Neural cell (in vitro differentiated cells): ENCODE measurements at regions not wholly inside any gene's neighbourhood (a gene's known extent, or its start where the extent isn't known, plus 50 kb on each side); places are given as distances from the start of the nearest gene placed in this dataset.

Experiments used
- H2AFZ ChIP-seq: fragments of 200-600, 300-800 bp; sonication (generic), shearing (Covaris generic); 2 replicates; pipeline ENCODE4 v1.6.0; 2014; ENCODE audit warnings: low read depth, mild to moderate bottlenecking, antibody characterized with exemption, low read length, moderate library complexity
- H3F3A ChIP-seq: fragments of 200-600 bp; shearing (Covaris generic); 2 replicates; pipeline ENCODE4 v1.6.1; 2016; ENCODE audit warnings: mild to moderate bottlenecking, moderate library complexity, mixed read lengths, antibody characterized with exemption, low read length; ENCODE audit not compliant: insufficient read depth, poor library complexity, severe bottlenecking
- H3K27ac ChIP-seq: fragments of 200-600, 300-800 bp; sonication (generic), shearing (Covaris generic); 2 replicates; pipeline ENCODE4 v1.5.1; 2014; ENCODE audit warnings: mild to moderate bottlenecking, low read length, moderate library complexity
- H3K27me3 ChIP-seq: fragments of 300-800, 200-600 bp; sonication (generic), shearing (Covaris generic); 2 replicates; pipeline ENCODE4 v1.6.0; 2014; ENCODE audit warnings: mild to moderate bottlenecking, low read depth, low read length, moderate library complexity; ENCODE audit not compliant: insufficient read depth
- H3K36me3 ChIP-seq: fragments of 300-800, 200-600 bp; sonication (generic), shearing (Covaris generic); 2 replicates; pipeline ENCODE4 v1.5.1; 2014; ENCODE audit warnings: mild to moderate bottlenecking, antibody characterized with exemption, low read length, moderate library complexity; ENCODE audit not compliant: insufficient read depth
- H3K4me2 ChIP-seq: fragments of 300-800, 200-600 bp; sonication (generic), shearing (Covaris generic); 2 replicates; pipeline ENCODE4 v1.6.0; 2014; ENCODE audit warnings: mild to moderate bottlenecking, low read length
- H3K4me3 ChIP-seq: fragments of 300-800, 200-600 bp; sonication (generic), shearing (Covaris generic); 2 replicates; pipeline ENCODE4 v1.5.1; 2014; ENCODE audit warnings: mild to moderate bottlenecking, low read length, moderate library complexity
- H3K79me2 ChIP-seq: fragments of 200-600 bp; shearing (Covaris generic); replicated peaks from 2 replicates; pipeline ENCODE4 v1.6.0; 2014; ENCODE audit warnings: mild to moderate bottlenecking, low read length, moderate library complexity; ENCODE audit not compliant: insufficient read depth
- H3K9ac ChIP-seq: fragments of 300-800, 200-600 bp; sonication (generic), shearing (Covaris generic); 2 replicates; pipeline ENCODE4 v1.6.1; 2016; ENCODE audit warnings: mild to moderate bottlenecking, low read length, mixed read lengths
- H3K9me2 ChIP-seq: fragments of 200-600 bp; shearing (Covaris generic); 2 replicates; pipeline ENCODE4 v1.6.1; 2016; ENCODE audit warnings: mild to moderate bottlenecking, low read length, mixed read lengths; ENCODE audit not compliant: insufficient read depth
- H3K9me3 ChIP-seq: fragments of 200-600, 300-800 bp; sonication (generic), shearing (Covaris generic); 2 replicates; pipeline ENCODE4 v1.6.1; 2016; ENCODE audit warnings: mild to moderate bottlenecking, mixed run types, low read length, moderate library complexity, mixed read lengths
- H4K20me1 ChIP-seq: fragments of 200-600 bp; shearing (Covaris generic); 2 replicates; pipeline ENCODE4 v1.6.1; 2016; ENCODE audit warnings: mild to moderate bottlenecking, mixed run types; ENCODE audit not compliant: insufficient read depth
- CTCF ChIP-seq: fragments of 450-650 bp; IDR thresholded peaks from 2 replicates; pipeline ENCODE4 v1.5.1; 2014; ENCODE audit warnings: antibody characterized with exemption, mild to moderate bottlenecking, moderate library complexity; ENCODE audit not compliant: poor library complexity, severe bottlenecking
- EP300 ChIP-seq: fragments of 450-650 bp; conservative IDR thresholded peaks from 2 replicates; pipeline ENCODE4 v1.6.1; 2014; ENCODE audit warnings: antibody characterized with exemption, mild to moderate bottlenecking, moderate library complexity; ENCODE audit not compliant: poor library complexity, severe bottlenecking
- EZH2 ChIP-seq: fragments of 200-600, 300-800 bp; shearing (Covaris generic), sonication (generic); IDR thresholded peaks from 2 replicates; pipeline ENCODE4 v1.6.1; 2014; ENCODE audit warnings: antibody characterized with exemption, low read length, borderline replicate concordance, mild to moderate bottlenecking; ENCODE audit not compliant: insufficient read depth, poor library complexity, severe bottlenecking
- MXI1 ChIP-seq: fragments of 450-650 bp; conservative IDR thresholded peaks from 2 replicates; pipeline ENCODE4 v1.6.1; 2014; ENCODE audit warnings: antibody characterized with exemption, mild to moderate bottlenecking; ENCODE audit not compliant: poor library complexity, severe bottlenecking
- POLR2AphosphoS5 ChIP-seq: IDR thresholded peaks from 2 replicates; pipeline ENCODE4 v1.6.1; 2012
- RAD21 ChIP-seq: fragments of 450-650 bp; conservative IDR thresholded peaks from 2 replicates; pipeline ENCODE4 v1.6.1; 2014; ENCODE audit warnings: antibody characterized with exemption, mild to moderate bottlenecking, moderate library complexity
- REST ChIP-seq: IDR thresholded peaks from 2 replicates; pipeline ENCODE4 v1.6.1; 2012; ENCODE audit warnings: borderline replicate concordance
- SMC3 ChIP-seq: fragments of 450-650 bp; conservative IDR thresholded peaks from 2 replicates; pipeline ENCODE4 v1.6.1; 2014; ENCODE audit warnings: antibody characterized with exemption, mild to moderate bottlenecking, moderate library complexity; ENCODE audit not compliant: poor library complexity
- TAF1 ChIP-seq: IDR thresholded peaks from 2 replicates; pipeline ENCODE4 v1.6.1; 2012; ENCODE audit warnings: low read depth

- Histone ChIP-seq H3K9me2 (no peaks in the 10 kb centered on the region), H3K79me2 (no peaks in the 10 kb centered on the region), H3F3A (no peaks in the 10 kb centered on the region), H3K9me3 (no peaks in the 10 kb centered on the region), H3K36me3 (no peaks in the 10 kb centered on the region), H3K9ac (no peak overlapping the region), H3K4me3 (no peak overlapping the region), H3K4me2 (no peak overlapping the region), H2AFZ (no peak overlapping the region), H3K27ac (no peak overlapping the region), H4K20me1 (no peaks in the 10 kb centered on the region), H3K27me3 (peaks cover 4% of the 10 kb centered on the region)
- TF ChIP-seq EZH2 (no peak), POLR2AphosphoS5 (no peak)
Measured at GRCh38 chr5:39822020-39822419, 397.2 kb upstream of the DAB2 start.

GRCh38 chr5:39816866-39817265 lies 392.1 kb upstream of the DAB2 start:
- Histone ChIP-seq H4K20me1 (no peaks in the 10 kb centered on the region), H3K9me2 (no peaks in the 10 kb centered on the region), H3K4me2 (no peak overlapping the region), H3K9me3 (no peaks in the 10 kb centered on the region), H3K27ac (no peak overlapping the region), H3F3A (no peaks in the 10 kb centered on the region), H3K27me3 (no peaks in the 10 kb centered on the region), H3K79me2 (no peaks in the 10 kb centered on the region), H3K9ac (no peak overlapping the region), H2AFZ (no peak overlapping the region), H3K36me3 (no peaks in the 10 kb centered on the region), H3K4me3 (no peak overlapping the region)
- TF ChIP-seq TAF1 (no peak), MXI1 (no peak), RAD21 (no peak), EZH2 (no peak), CTCF (no peak), POLR2AphosphoS5 (no peak), REST (no peak), SMC3 (no peak), EP300 (no peak)

GRCh38 chr5:39816156-39816845 lies 391.5 kb upstream of the DAB2 start:
- Histone ChIP-seq H3K36me3 (no peaks in the 10 kb centered on the region), H3K9me2 (no peaks in the 10 kb centered on the region), H3K27me3 (no peaks in the 10 kb centered on the region), H3F3A (no peaks in the 10 kb centered on the region), H3K4me2 (no peak overlapping the region), H3K27ac (no peak overlapping the region), H4K20me1 (no peaks in the 10 kb centered on the region), H3K9ac (no peak overlapping the region), H3K4me3 (no peak overlapping the region), H2AFZ (no peak overlapping the region), H3K79me2 (no peaks in the 10 kb centered on the region), H3K9me3 (no peaks in the 10 kb centered on the region)
- TF ChIP-seq TAF1 (no peak), RAD21 (no peak), REST (no peak), POLR2AphosphoS5 (no peak), MXI1 (no peak), CTCF (no peak), SMC3 (no peak), EP300 (no peak), EZH2 (no peak)
